ENCODE measurements at regions not wholly inside any gene's neighbourhood (a gene's known extent, or its start where the extent isn't known, plus 50 kb on each side); places are given as distances from the start of the nearest gene placed in this dataset.

- TF ChIP-seq CTCF (IDR thresholded peaks at IDR 0.05) (no peak), POLR2A (IDR thresholded peaks at IDR 0.05) (no peak), POLR2AphosphoS5 (IDR thresholded peaks at IDR 0.05) (no peak), EP300 (IDR thresholded peaks at IDR 0.05) (no peak)
Observed at GRCh38 chr15:36358523-36358922, 220.9 kb upstream of the CDIN1 start.
